Sigmoid colon (tissue), 6 donors: ENCODE measurements at regions not wholly inside any gene's neighbourhood (a gene's known extent, or its start where the extent isn't known, plus 50 kb on each side); places are given as distances from the start of the nearest gene placed in this dataset.

Experiments used
- DNase-seq: peaks from one replicate; pipeline ENCODE4 v3.0.0-alpha.2; 2019
- H3K27ac ChIP-seq, 4 donors: fragments of 200-600 bp; sonication (generic); one replicate each; pipeline ENCODE4 v1.5.1; 2016 to 2019; ENCODE audit warnings: mild to moderate bottlenecking in 1 of 4
- H3K27me3 ChIP-seq, 3 donors: fragments of 200-600 bp; sonication (generic); one replicate each; pipeline ENCODE4 v1.5.1; 2019; ENCODE audit warnings: mild to moderate bottlenecking in 1 of 3
- H3K36me3 ChIP-seq, 4 donors: fragments of 200-600 bp; sonication (generic); one replicate each; pipeline ENCODE4 v1.5.1; 2016 to 2019
- H3K4me1 ChIP-seq, 4 donors: fragments of 200-600 bp; sonication (generic); one replicate each; pipeline ENCODE4 v1.5.1; 2017 to 2019
- H3K4me3 ChIP-seq, 4 donors: fragments of 200-600 bp; sonication (generic); one replicate each; pipeline ENCODE4 v1.5.1; 2017 to 2019; ENCODE audit warnings: mild to moderate bottlenecking in 2 of 4, moderate library complexity in 1 of 4
- H3K9me3 ChIP-seq, 4 donors: fragments of 200-600 bp in 3 of 4; sonication (generic) in 3 of 4; one replicate each; pipeline versions ENCODE4 v1.5.1 to v1.6.1; 2013 to 2019
- CTCF ChIP-seq, 4 experiments: fragments of 450-650 bp in 3 of 4; fragments of 200-600 bp in 1 of 4; IDR thresholded peaks; one replicate each; pipeline ENCODE4 v1.5.1; 2016 to 2019; ENCODE audit warnings: antibody characterized with exemption in 4 of 4, mild to moderate bottlenecking in 3 of 4, moderate library complexity in 2 of 4
- EP300 ChIP-seq, 4 donors: sonication (generic); formaldehyde crosslinking; IDR thresholded peaks; one replicate each; pipeline ENCODE4 v1.6.1; 2017; ENCODE audit warnings: antibody characterized with exemption in 4 of 4
- POLR2A ChIP-seq, 2 donors: fragments of 450-650 bp; IDR thresholded peaks; one replicate each; pipeline ENCODE4 v1.6.1; 2016; ENCODE audit warnings: antibody characterized with exemption in 2 of 2, mild to moderate bottlenecking in 2 of 2, moderate library complexity in 2 of 2
- POLR2AphosphoS5 ChIP-seq, 4 donors: sonication (generic); formaldehyde crosslinking; IDR thresholded peaks; one replicate each; pipeline ENCODE4 v1.6.1; 2017; ENCODE audit warnings: antibody characterized with exemption in 4 of 4
- WGBS, 2 donors: extraction: QIAGEN DNeasy Blood & Tissue Kit; methylation state at CpG; one replicate each; pipeline ENCODE4 v1.1.7; 2013; 5-methylcytosine and 5-hydroxymethylcytosine counted together
- intact Hi-C: fragments of 100-400 bp; cut with DNase I; formaldehyde crosslinking; loops from one replicate; pipeline ENCODE4 v1.15.1; 2023
- donor health status: healthy with polysubstance abuse.
- donor health status: healthy.

- no peaks in the 10 kb centered on the region for H3K27me3 ChIP-seq
- intact Hi-C loops, result no loop called here
- H3K27ac ChIP-seq, result no peak overlapping the region
- H3K9me3 ChIP-seq, result no peaks in the 10 kb centered on the region
- no peak overlapping the region for H3K4me3 ChIP-seq
- H3K36me3 ChIP-seq, result no peaks in the 10 kb centered on the region
- WGBS, 2 donors, result 70 to 82% methylated on average over 3 of the region's 3 CpGs
- no peaks in the 10 kb centered on the region for H3K4me1 ChIP-seq
- TF ChIP-seq EP300 (IDR thresholded peaks at IDR 0.05), result no peak
- no peak for TF ChIP-seq POLR2A (IDR thresholded peaks at IDR 0.05)
- no peak for TF ChIP-seq CTCF (IDR thresholded peaks at IDR 0.05)
- no peak for TF ChIP-seq POLR2AphosphoS5 (IDR thresholded peaks at IDR 0.05)
- no peak for DNase-seq
Observed at GRCh38 chr5:93279296-93279963, 301.6 kb downstream of the NR2F1-AS1 start.

DNA sequence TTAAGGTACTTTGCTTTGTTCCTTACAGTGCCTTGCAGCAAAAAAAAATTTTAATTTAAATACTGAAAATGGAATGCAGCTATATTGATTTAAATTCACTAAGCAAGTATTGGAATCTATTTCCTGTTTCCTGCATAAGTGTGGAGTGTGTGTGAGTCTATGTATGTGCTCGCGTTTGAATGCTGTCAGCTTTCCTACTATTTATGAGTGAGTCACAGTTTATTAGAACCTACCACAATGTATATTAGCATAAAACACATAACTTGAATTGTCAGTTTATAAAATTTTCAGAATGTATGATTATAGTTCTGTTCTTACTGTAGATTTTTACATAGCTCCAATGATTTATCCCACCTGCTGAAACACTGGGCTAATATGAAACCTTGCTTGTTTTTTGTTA lies 302.1 kb downstream of the NR2F1-AS1 start:
- intact Hi-C loops, result no loop called here
- TF ChIP-seq POLR2AphosphoS5 (IDR thresholded peaks at IDR 0.05), result no peak
- TF ChIP-seq CTCF (IDR thresholded peaks at IDR 0.05), result no peak
- TF ChIP-seq POLR2A (IDR thresholded peaks at IDR 0.05), result no peak
- no peak for TF ChIP-seq EP300 (IDR thresholded peaks at IDR 0.05)
- Histone ChIP-seq H3K4me3 (no peak overlapping the region), H3K9me3 (no peaks in the 10 kb centered on the region), H3K4me1 (no peaks in the 10 kb centered on the region), H3K36me3 (no peaks in the 10 kb centered on the region), H3K27ac (no peak overlapping the region), H3K27me3 (no peaks in the 10 kb centered on the region)
- DNase-seq, result no peak
- WGBS, 2 donors, result 59 to 77% methylated on average over 2 of the region's 2 CpGs

DNA sequence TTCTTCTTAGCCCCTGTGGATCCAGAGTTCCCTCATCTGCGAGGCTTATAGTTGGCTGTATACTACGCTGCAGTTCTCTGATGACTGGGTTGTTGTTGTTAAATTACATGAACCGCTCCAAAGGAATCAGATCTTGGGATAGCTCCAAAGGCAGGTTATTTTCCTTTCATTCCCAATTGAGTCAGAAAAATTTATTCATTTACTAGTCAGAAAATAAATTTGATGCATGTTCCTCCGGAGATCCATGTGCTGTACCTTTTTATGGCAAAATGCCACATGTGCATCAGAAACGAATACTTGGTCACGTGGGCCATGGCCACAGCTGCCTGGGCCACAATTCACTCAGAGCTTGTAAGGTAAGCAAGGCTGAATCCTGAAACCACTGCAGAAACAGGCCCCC lies 304.0 kb downstream of the NR2F1-AS1 start:
- Histone ChIP-seq H3K4me1 (no peaks in the 10 kb centered on the region), H3K4me3 (no peak overlapping the region), H3K9me3 (no peaks in the 10 kb centered on the region), H3K27ac (no peak overlapping the region), H3K27me3 (no peaks in the 10 kb centered on the region), H3K36me3 (no peaks in the 10 kb centered on the region)
- TF ChIP-seq POLR2A (IDR thresholded peaks at IDR 0.05) (no peak), EP300 (IDR thresholded peaks at IDR 0.05) (no peak)
- no peak for DNase-seq
- intact Hi-C loops, result no loop called here
- WGBS, 2 donors, result 81 to 91% methylated on average over 6 of the region's 6 CpGs

DNA sequence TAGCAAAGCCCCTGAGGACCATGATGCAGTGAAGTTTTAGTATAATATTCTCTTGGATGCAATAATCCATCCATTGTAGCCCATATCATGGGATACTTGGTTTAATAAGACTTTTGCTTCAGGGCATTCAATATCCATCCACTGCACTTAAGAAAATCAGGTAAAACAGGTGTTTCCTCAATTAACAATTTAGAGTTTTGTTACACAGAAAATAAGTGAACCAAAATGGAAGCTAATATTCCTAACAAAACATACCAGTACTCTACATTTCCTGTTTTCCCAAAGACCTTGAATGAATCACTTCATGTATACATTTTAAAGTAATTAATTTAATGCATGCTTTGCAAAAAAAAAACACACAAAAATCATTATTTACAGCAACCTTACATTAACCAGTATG lies 305.6 kb downstream of the NR2F1-AS1 start:
- DNase-seq, result no peak
- H3K4me3 ChIP-seq, result no peak overlapping the region
- no peaks in the 10 kb centered on the region for H3K27me3 ChIP-seq
- H3K9me3 ChIP-seq, result no peaks in the 10 kb centered on the region
- H3K4me1 ChIP-seq, result no peaks in the 10 kb centered on the region
- no peak overlapping the region for H3K27ac ChIP-seq
- H3K36me3 ChIP-seq, result no peaks in the 10 kb centered on the region
- TF ChIP-seq EP300 (IDR thresholded peaks at IDR 0.05) (no peak), POLR2AphosphoS5 (IDR thresholded peaks at IDR 0.05) (no peak), CTCF (IDR thresholded peaks at IDR 0.05) (no peak), POLR2A (IDR thresholded peaks at IDR 0.05) (no peak)
- intact Hi-C loops, result no loop called here

- intact Hi-C loops, result no loop called here
- TF ChIP-seq POLR2AphosphoS5 (IDR thresholded peaks at IDR 0.05) (no peak), POLR2A (IDR thresholded peaks at IDR 0.05) (no peak), EP300 (IDR thresholded peaks at IDR 0.05) (no peak), CTCF (IDR thresholded peaks at IDR 0.05) (no peak)
- Histone ChIP-seq H3K4me3 (no peak overlapping the region), H3K27ac (no peak overlapping the region), H3K9me3 (no peaks in the 10 kb centered on the region), H3K27me3 (no peaks in the 10 kb centered on the region), H3K36me3 (no peaks in the 10 kb centered on the region), H3K4me1 (no peaks in the 10 kb centered on the region)
- no peak for DNase-seq
- 71 to 79% methylated on average over 5 of the region's 5 CpGs for WGBS, 2 donors
Observed at GRCh38 chr5:93274291-93274690, 306.7 kb downstream of the NR2F1-AS1 start.
